ENCODE measurements at regions not wholly inside any gene's neighbourhood (a gene's known extent, or its start where the extent isn't known, plus 50 kb on each side); places are given as distances from the start of the nearest gene placed in this dataset.
A peak's percentile ranks its signal among the peaks of the same experiment; 100 is the strongest.
"Not testable (repeated sequence)": the region's sequence is repeated elsewhere in the genome, so short reads cannot be mapped to it uniquely, and the experiment has no call there.

DNA sequence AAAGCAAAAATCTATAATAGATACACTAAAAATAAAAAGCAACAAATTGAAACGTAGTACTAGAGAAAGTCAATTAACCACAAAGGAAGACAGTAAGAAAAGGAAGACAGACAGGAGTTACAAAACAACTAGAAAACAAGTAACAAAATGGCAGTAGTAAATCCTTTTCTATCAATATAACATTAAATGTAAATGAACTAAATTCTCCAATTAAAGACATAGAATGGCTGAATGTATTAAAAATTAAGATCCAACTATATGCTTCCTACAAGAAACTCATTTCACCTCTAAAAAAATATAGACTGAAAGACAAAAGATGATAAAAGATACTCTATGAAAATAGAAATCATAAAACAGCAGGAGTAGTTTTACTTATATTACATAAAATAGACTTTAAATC lies 79.1 kb downstream of the CTH start:
- peak; percentile 41 for FAIRE-seq

DNA sequence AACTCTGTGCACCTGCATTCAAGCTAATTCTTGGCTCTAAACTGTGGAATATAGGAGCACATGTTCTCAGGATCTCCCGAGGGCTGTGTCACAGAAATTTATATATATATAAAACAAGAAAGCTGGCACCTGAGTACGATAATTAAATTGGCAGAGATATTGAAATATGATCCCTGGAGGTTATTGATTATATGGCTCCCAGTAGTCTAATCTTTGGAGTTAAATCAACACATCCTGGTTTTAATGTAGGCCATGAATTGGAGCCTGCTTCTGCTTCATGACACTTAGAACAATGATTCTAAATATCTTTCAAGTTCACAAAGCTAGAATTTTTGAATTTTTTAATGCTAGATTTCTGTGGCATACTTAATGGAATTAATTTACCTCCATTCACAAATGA lies 84.3 kb downstream of the CTH start:
- no peak for FAIRE-seq

DNA sequence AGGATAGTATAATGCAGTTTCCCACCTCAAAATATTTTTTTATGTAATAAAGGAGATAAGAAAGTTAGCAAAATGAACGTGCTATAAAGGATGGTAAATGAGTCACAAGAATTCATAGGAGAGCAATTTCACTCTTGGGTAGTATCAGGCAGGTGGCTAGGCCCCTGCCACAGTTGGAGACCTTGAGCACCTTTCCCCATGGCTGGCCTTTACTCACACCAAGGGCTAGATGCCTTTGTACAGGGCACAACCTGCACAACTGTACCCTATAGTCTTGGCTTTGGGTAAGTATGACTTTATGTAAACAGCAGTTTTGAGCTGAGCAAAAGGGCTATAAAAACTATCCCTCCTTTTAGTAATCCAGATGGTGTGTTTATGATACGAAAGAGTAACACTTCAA lies 85.1 kb downstream of the CTH start:
- FAIRE-seq, result no peak

DNA sequence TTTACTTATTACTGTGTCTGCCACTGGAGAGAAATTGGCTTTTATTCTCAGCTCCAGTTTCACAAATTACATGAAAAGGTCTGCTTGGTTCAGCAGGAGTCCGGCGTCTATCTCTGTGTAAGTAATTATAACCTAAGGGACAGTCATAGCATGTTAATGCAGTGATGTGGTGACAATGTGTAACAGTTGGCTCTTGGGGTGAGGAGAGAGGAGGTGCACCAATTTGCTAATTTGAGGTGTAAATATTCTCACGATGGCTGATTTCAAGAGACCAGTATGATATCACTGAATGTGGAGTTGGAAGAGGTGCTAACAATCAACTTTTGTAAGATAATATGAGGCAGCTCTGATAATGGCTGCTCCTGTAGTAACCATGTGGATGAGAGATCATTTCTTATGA lies 86.1 kb downstream of the CTH start:
- no peak for FAIRE-seq

DNA sequence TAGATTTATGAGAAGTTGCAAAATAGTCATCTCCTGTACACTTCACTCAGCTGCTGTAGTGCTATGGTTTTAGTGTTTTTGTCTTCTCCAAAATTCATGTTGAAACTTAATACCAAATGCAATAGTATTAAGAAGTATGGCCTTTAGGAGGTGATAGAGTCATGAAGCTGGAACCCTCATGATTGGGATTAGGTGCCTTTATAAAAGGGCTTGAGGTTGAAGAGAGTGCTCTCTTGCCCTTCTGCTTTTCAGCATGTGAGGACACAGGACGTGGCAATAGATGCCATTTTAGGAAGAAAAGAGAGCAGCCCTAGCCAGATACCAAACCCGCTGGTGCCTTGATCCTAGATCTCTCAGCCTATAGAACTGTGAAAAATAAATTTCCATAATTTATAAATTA lies 87.6 kb downstream of the CTH start:
- no peak for FAIRE-seq

DNA sequence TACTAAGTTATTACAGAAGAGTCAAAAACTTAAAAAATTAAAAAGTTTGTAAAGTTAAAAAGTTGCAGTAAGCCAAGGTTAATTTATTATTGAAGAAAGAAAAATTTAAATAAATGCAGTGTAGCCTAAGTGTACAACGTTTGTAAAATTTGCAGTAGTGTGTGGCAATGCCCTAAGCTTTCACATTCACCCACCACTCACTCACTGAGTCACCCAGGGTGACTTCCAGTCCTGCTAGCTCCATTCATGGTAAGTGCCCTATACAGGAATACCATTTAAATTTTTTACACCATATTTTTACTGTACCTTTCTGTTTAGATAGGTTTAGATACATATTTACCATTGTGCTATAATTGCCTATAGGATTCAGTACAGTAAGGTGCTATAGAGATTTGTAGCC lies 88.6 kb downstream of the CTH start:
- FAIRE-seq, result no peak

DNA sequence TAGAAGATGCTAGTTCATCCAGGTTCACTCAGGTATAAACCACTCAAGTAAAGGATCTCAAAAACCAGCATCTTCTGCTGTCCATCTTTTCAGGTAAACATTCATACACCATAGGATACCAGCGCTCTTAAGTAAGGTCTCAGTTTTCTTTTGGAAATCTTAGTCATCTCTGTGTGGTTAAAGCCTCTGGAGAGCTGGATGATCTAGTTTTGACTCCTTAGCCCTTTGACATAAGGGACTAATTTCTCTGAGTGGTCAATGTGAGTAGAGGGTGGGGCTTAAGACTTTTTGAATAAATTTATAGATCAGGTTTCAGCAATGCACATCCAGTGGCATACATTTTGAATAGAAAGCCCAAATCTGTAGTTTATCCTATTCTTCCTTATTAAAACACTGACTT lies 92.3 kb downstream of the CTH start:
- FAIRE-seq, result no peak

DNA sequence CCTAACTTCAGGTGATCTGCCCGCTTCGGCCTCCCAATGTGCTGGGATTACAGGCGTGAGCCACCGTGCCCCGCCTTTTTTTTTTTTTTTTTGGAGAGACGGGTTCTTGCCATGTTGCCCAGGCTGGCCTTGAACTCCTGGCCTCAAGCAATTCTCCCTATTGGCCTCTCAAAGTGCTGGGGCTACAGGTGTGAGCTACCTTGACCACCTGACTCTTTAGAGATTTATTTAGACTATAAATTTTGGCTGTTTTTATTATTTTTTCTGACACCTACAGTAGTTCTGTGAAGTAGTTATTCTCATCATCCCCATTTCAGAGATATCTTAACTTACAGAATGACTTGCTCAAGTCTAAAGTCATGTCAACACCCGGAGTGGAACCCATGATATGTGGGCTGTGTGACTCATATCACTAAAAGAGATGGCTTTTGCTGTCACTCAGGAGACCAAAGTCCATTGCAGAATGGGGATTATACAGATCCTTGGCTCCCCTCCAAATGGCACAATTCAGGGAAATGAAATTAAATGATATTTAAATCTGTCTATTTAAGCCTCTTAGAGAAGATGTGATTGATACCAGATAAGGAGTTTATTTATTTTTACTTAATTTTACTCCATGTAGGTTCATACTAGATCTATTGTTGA lies 93.2 kb downstream of the CTH start:
- no peak for FAIRE-seq

DNA sequence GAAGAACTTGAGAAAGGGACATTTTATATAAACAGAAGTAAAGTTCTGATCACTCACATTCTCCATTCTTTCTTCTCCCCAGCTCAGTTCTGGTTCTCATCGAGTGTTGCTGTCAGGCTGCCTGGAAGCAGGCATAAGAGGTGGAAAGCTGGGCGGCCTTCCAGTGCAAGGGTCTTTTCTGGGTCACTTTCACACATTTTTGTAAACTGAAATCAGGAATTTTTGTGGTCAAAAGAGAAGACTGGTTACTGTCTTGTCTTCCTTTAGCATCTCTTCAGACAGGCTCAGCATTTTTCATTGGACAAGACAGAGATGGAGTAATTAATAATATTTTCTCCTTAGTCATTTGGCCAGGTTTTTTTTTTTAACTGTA lies 93.7 kb downstream of the CTH start:
- FAIRE-seq, result no peak

DNA sequence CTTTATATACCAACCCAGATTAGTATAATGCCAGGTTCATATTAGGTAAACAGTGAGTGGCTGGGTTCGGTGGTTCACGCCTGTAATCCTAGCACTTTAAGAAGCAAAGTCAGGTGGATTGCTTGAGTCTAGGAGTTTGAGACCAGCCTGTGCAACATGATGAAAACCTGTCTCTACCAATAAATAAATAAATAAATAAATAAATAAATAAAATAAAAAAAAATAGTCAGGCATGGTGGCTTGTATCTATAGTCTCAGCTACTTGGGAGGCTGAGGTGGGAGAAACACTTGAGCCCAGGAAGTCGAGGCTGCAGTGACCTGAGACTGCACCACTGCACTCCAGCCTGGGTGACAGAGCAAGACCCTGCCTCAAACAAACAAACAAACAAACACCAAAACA lies 96.9 kb downstream of the CTH start:
- FAIRE-seq, result not testable (repeated sequence)

DNA sequence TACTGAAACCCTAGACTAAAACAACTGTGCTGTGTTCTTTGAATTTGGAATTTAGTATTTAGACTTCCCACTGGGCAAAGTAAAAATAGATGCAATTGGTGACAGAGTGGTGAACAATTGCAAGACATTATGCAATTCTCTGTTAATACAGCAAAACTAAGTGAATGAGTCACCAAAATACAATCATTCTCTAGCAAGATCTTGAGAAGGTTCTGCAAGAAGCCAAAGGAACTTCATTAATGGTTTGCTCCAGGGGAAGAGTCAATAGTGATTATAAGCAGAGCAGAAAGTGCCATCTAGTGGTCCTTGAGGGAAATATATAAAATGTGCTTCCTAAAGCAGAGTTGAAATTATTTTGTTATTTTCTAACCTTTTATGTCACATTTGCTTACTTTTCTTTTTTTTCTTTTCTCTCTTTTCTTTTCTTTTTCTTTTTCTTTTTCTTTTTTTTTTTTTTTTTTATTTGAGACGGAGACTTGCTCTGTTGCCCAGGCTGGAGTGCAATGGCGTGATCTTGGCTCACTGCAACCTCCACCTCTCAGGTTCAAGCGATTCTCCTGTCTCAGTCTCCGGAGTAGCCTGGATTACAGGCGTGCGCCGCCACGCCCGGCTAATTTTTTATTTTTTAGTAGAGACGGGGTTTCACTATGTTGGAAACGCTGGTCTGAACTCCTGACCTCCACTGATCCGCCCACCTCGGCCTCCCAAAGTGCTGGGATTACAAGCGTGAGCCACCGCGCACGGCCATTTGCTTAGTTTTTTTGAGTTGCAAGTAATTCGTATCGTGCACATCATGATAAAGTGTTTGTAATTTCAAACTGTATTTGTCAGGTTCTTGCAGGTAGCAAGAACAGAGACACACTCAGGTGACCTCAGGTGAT lies 99.2 kb downstream of the CTH start:
- FAIRE-seq, result peak; percentile 98

DNA sequence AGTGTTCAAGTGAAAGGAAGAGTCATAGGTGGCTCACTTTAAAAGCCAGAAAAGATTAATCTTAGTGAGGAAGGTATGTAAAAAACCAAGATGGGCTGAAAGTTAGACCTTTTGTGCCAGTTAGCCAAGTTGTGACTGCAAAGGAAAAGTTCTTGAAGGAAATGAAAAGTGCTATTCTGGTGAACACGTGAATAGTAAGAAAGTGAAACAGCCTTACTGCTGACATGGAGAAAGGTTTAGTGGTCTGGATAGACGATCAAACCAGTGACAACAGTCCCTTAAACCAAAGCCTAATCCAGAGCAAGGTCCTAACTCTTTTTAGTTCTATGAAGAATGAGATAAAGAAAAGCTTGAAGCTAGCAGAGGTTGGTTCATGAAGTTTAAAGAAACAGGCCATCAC lies 106.4 kb downstream of the CTH start:
- FAIRE-seq, result no peak

DNA sequence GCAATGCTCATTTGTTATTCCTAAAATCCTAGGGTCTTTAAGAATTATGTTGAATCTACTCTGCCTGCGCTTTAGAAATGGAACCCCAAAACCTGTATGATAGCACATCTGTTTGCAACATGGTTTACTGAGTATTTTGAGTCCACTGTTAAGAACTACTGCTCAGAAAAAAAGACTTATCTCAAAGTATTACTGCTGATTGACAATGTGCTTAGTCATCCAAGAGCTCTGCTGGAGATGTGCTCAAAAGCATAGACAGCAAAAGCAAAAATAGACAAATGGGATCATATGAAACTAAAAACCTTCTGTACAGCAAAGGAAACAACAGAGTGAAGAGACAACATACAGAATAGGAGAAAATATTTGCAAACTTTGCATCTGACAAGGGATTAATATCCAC lies 107.0 kb downstream of the CTH start:
- no peak for FAIRE-seq

DNA sequence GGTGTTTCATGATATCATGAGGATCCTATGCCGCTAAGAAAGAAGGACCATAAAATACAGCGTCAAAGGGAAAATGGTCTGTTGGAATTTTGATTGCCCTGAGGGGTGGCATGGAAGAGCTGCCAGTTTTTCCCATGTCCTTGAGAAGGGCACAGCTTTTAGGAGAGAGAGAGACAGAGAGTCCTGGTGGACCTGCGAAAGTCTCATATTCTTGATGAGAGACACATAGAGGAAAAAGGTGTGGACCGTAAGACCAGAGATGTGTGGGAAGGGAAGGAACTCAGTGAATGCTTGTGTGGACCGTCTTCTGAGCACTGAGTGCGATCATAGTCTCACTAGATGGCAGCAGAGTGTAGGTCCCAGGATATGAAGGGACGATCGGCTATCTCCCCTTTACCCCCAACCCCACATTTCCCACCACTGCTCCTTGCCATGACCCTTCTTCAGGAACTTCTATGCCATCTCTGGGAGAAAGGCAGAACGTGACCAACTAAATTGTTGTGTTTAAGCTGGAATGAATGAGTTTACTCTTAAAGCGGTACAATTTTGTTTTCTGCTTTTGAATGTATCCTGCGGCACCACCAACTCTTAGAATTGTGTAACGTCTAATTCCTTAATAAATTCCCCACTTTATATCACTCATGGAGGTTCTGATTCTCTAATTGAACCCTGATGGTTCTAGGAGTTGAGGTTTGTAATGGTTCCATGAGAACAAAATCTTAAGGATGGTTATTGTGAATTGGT lies 117.7 kb downstream of the CTH start:
- FAIRE-seq, result no peak

DNA sequence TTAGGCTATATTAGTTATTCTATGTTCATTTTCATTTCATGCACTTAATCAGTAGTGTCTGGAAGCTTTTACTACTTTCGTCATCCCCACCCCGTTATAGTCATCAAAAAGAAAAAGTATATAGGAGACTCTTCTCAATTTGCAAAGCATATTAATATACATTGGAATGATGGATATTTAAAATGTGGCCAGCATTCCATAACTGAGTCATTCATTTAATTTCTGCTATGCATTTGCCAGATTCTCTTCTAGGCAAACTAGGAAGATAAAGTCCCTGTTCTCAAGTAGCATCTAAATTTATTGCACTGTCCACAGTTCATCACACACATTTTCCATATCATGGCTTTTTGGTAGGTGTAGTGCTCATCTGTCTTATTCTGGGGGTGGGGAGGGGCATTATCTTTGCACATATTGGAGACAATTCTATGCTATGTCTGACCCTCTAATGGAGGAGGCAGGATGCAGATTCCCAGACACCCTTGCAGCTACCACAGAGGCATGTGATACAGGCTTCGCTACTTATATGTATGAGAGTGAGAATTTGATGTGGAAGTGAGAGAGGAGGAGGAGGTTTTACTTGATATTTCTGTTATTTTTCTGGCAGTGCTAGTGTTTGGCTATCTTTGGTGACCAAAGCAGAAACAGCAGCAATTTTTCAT lies 125.8 kb downstream of the CTH start:
- FAIRE-seq, result no peak

DNA sequence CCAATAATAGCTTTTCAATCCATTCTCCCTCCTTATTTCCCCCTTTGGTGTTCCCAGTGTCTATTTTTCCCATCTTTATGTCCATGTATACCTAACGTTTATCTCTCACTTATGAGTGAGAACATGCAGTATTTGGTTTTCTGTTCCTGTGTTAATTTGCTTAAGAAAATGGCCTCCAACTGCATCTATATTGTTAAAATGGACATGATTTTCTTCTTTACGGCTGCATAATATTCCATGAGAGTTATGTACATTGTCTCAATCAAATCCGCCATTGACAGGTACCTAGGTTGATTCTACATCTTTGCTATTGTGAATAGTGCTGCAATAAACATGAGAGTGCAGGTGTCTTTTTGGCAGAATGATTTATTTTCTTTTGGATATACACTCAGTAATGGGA lies 126.7 kb downstream of the CTH start:
- FAIRE-seq, result no peak

DNA sequence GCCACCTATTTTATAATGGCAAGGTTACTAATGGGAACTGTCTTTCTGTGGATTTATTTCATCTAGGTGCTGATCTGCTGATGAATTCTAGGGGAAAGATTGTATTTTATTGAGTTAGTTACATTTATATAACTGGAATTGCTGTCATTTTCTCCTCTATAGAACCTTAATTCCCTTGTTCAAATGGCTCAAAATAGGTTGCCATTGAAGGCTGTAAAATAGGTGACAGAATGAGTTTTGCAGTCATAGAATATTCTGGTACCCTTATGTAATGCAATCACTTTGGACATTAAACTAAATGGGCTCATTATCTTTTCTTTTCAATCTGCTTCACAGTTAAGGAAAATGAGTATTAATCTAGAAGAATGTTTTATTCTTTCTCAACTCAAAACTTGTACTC lies 131.0 kb downstream of the CTH start:
- FAIRE-seq, result no peak

DNA sequence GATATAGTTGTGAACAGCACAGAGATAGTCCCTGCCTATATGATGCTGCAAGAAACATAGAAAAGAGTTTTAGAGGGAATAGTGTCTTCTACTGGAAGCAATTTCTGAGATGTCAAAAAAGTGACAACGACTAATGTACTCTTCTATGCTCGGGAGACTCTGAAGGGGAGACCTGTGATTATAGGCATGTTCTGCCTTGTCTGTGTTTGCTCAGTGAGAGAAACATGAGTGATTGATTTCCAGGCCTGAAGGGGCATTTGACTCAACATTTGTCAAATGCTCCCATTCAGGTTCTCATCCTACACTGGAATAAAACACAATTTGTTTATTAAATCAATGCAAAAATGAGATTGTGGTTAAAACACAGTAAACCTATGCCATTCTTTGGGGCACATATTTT lies 131.8 kb downstream of the CTH start:
- no peak for FAIRE-seq

DNA sequence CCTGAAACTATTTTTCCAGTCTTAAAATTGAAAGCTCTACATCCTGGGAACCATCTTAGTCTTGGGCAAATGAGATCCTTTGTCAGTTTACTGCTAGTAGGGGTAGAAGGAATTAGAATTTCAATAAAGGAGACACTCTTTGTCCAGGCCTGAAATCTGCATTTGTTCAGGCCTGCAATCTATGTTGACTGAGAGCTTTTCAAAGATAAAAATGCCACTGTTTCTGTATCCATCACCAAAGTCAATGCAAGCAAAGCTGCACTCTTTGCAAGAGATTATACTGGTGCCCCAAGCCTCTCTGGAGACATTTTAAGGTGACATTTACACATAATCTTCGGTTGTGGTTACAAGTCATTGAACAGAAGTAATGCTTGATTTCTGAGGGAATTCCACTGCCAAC lies 135.7 kb downstream of the CTH start:
- no peak for FAIRE-seq

DNA sequence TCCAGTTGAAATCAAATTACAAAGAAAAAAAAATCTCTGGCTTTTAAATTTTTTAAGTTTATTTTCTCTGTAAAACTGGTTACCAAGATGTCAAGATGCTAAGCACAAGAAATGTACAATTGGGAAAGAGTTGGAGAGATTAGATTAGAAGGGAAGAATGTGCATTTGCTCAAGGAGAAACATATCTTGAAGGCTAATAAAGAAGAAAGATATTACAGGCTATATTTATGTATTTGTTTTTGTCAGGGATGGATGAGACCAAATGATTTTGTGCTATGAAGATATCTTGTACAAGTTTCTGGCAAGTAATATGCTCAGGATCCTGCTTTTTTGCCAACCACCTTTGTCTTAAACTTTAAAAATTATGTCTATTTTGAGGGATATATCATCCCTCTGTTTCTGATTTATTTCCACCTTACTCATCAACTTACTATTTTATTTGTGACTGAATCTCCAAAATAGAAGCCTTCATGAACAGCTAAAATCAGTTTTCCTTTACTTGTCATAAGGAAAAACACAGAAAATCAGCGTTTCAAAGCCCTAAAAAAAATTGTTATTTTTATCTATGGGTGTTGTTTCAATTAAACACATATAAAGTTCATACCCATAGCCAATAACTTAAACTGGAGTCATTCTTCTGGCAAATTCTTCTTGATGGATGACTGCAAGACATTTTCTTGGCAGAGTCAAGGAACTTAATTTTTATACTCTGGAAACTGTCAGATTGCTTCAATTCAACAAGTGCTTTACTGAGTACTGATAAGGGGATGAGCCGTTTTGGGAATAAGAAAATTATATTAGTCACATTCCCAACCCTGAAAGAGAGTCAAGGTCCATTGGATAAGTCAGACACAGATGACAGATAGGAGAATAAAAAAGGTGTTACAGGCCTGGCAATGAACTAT lies 141.8 kb downstream of the CTH start:
- no peak for FAIRE-seq

DNA sequence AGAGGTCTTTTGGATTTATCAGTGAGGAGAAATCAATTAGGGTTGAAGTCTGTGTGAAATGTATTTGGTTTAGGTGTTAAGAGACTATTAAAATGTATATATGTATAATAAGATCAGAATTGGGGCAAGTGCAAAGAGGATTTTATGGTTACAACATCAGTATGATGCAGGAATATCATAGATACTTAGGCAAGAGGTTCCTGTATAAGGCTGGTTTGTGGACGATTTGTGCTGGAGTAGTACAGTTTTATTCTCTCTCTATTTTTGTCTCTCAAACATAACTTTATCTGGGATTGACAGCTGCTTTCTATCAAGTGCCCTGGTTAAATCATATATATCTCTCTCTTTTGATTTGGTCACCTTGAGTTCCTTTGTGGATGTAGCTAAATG lies 142.5 kb downstream of the CTH start:
- no peak for FAIRE-seq

DNA sequence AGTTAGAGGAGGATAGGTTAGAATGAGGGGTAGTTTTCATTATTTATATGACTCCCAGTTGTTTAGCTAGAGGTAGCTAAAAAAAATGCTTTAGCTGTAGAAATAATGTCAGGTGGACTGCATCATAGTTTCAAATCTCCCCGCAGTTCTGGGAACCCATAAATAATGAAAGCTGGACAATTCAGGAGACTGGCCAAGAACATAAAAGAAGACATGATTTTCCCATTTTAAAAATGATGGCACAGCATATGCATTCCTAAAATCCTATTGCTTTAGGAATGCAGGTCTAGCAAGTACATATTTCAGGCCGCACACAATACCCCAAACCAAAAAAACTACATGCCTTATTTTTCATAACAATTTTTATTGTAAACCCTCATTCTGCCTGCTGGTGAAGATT lies 143.3 kb downstream of the CTH start:
- FAIRE-seq, result no peak
